Naive B cell (primary cell): ENCODE measurements at regions not wholly inside any gene's neighbourhood (a gene's known extent, or its start where the extent isn't known, plus 50 kb on each side); places are given as distances from the start of the nearest gene placed in this dataset.

Experiments
- ATAC-seq, 2 donors: fragments of 150-1000 bp; cut with Tn5 transposase; 2 replicates each; pipeline ENCODE4 v1.10.0; 2021; ENCODE audit warnings: low read depth in 2 of 2, mild to moderate bottlenecking in 2 of 2, moderate library complexity in 2 of 2
- DNase-seq: peaks from one replicate; pipeline ENCODE4 v3.0.0; 2022
- H3K27ac Mint-ChIP-seq, 6 donors: one replicate each; pipeline ENCODE4 v1.8.0; 2020 to 2022; ENCODE audit warnings: mild to moderate bottlenecking in 6 of 6, mixed read lengths in 6 of 6, moderate library complexity in 5 of 6, inconsistent platforms in 2 of 6
- H3K27me3 Mint-ChIP-seq, 3 donors: one replicate each; pipeline ENCODE4 v1.8.0; 2021 to 2022; ENCODE audit warnings: mixed read lengths in 3 of 3, mild to moderate bottlenecking in 1 of 3
- H3K36me3 Mint-ChIP-seq, 2 donors: one replicate each; pipeline ENCODE4 v1.8.0; 2020 to 2022; ENCODE audit warnings: mixed read lengths in 2 of 2, inconsistent platforms in 1 of 2, mild to moderate bottlenecking in 1 of 2
- H3K4me1 Mint-ChIP-seq, 3 donors: one replicate each; pipeline ENCODE4 v1.8.0; 2020 to 2022; ENCODE audit warnings: mixed read lengths in 3 of 3, inconsistent platforms in 1 of 3, mild to moderate bottlenecking in 1 of 3, moderate library complexity in 1 of 3
- H3K4me3 Mint-ChIP-seq, 8 donors: one replicate each; pipeline ENCODE4 v1.8.0; 2020 to 2022; ENCODE audit warnings: mild to moderate bottlenecking in 8 of 8, mixed read lengths in 8 of 8, moderate library complexity in 8 of 8, inconsistent platforms in 2 of 8
- H3K9me3 Mint-ChIP-seq, 7 donors: one replicate each; pipeline ENCODE4 v1.8.0; 2020 to 2022; ENCODE audit warnings: mixed read lengths in 7 of 7, mild to moderate bottlenecking in 5 of 7, inconsistent platforms in 2 of 7, moderate library complexity in 1 of 7

DNA sequence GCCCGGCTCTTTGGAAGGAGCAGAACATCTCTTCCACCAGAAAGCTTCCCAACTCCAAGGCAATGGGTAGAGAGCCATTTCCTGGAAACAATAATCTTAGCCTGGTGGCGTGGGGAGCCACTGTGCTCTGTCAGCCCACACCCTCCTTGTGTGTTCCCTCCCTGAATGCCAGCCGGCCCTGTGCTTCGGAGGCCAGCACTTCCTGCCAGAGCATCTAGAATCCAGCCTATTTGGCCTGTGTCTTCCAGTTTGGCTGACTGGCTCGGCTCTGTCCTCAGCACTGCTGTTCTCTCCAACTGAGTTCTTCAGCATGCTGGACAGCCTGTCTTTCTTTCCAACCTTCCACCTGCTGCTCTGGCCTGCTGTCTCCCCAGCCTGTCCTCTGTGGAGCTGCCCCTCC, 349.3 kb downstream of the MFSD1 start:
- no peak for DNase-seq
- Mint-ChIP-seq H3K4me3 (no peak overlapping the region), H3K9me3 (peaks cover 0 to 5% (median 0%) of the 10 kb centered on the region in 7 donors), H3K27me3 (no peaks in the 10 kb centered on the region), H3K4me1 (no peaks in the 10 kb centered on the region), H3K27ac (no peak overlapping the region), H3K36me3 (no peaks in the 10 kb centered on the region)
- ATAC-seq, result no peak

GRCh38 chr3:159157275-159157674, 355.4 kb downstream of the MFSD1 start:
- DNase-seq (no peak), ATAC-seq (no peak)
- Mint-ChIP-seq H3K9me3 (peaks cover 0 to 11% (median 0%) of the 10 kb centered on the region in 7 donors), H3K4me3 (no peak overlapping the region), H3K4me1 (no peaks in the 10 kb centered on the region), H3K27me3 (no peaks in the 10 kb centered on the region), H3K27ac (no peak overlapping the region), H3K36me3 (no peaks in the 10 kb centered on the region)

- H3K27ac Mint-ChIP-seq, result no peak overlapping the region
- DNase-seq (no peak), ATAC-seq (no peak)
- H3K4me3 Mint-ChIP-seq, result no peak overlapping the region
- no peaks in the 10 kb centered on the region for H3K36me3 Mint-ChIP-seq
- H3K4me1 Mint-ChIP-seq, result no peaks in the 10 kb centered on the region
- peaks cover 0 to 11% (median 0%) of the 10 kb centered on the region in 7 donors for H3K9me3 Mint-ChIP-seq
- H3K27me3 Mint-ChIP-seq, result no peaks in the 10 kb centered on the region
Observed at GRCh38 chr3:159158213-159158612, 356.4 kb downstream of the MFSD1 start.

GRCh38 chr3:159158801-159159200, 356.9 kb downstream of the MFSD1 start:
- DNase-seq, result no peak
- Mint-ChIP-seq H3K27me3 (no peaks in the 10 kb centered on the region), H3K27ac (no peak overlapping the region), H3K36me3 (no peaks in the 10 kb centered on the region), H3K4me3 (no peak overlapping the region), H3K4me1 (no peaks in the 10 kb centered on the region), H3K9me3 (peaks cover 0 to 11% (median 0%) of the 10 kb centered on the region in 7 donors)
- ATAC-seq, result no peak

DNA sequence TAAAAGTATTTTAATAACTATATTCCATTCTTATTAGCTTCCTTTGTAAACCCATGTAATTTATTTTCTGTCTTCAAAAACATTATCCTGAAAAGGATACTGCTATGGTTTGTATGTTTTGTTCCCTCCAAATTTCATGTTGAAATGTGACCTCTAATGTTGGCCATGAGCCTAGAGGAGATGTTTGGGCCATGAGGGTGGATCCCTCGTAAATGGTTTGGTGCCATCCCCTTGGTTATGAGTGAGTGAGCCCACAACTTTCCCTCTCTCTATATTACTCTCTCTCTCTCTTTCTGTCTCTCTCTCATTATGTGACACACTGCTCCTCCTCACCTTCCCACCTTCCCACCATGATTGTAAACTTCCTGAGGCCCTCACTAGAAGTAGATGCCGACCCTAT, 357.7 kb downstream of the MFSD1 start:
- Mint-ChIP-seq H3K27me3 (no peaks in the 10 kb centered on the region), H3K27ac (no peak overlapping the region), H3K36me3 (no peaks in the 10 kb centered on the region), H3K4me1 (no peaks in the 10 kb centered on the region), H3K9me3 (peaks cover 0 to 11% (median 0%) of the 10 kb centered on the region in 7 donors), H3K4me3 (no peak overlapping the region)
- DNase-seq (no peak), ATAC-seq (no peak)

DNA sequence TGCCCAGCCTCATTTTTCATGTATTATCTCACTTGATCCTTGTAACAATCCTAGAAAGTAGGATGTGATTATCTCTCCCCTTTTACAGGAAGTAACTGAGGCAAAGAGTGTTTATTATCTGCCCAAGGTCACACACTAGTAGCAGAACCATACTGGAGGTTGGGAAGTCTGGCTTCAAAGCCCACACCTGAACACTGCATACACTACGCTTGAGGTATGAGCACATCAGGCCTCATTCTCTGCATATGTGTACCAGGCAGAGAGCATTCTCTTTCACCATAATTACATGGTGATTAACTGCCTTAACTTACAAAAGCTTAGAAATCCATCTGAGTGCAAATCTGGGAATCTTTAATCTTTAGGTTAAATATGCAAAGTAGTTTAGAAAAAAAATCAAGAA, 361.8 kb downstream of the MFSD1 start:
- H3K27ac Mint-ChIP-seq, result no peak overlapping the region
- no peak overlapping the region for H3K4me3 Mint-ChIP-seq
- DNase-seq (no peak), ATAC-seq (no peak)
- no peaks in the 10 kb centered on the region for H3K27me3 Mint-ChIP-seq
- no peaks in the 10 kb centered on the region for H3K4me1 Mint-ChIP-seq
- H3K9me3 Mint-ChIP-seq, result peaks cover 0 to 8% (median 0%) of the 10 kb centered on the region in 7 donors
- no peaks in the 10 kb centered on the region for H3K36me3 Mint-ChIP-seq

GRCh38 chr3:159165961-159166360, 364.1 kb downstream of the MFSD1 start:
- ATAC-seq (no peak), DNase-seq (no peak)
- Mint-ChIP-seq H3K27me3 (no peaks in the 10 kb centered on the region), H3K4me1 (no peaks in the 10 kb centered on the region), H3K4me3 (no peak overlapping the region), H3K27ac (no peak overlapping the region), H3K36me3 (no peaks in the 10 kb centered on the region), H3K9me3 (peaks cover 0 to 4% (median 0%) of the 10 kb centered on the region in 7 donors)

DNA sequence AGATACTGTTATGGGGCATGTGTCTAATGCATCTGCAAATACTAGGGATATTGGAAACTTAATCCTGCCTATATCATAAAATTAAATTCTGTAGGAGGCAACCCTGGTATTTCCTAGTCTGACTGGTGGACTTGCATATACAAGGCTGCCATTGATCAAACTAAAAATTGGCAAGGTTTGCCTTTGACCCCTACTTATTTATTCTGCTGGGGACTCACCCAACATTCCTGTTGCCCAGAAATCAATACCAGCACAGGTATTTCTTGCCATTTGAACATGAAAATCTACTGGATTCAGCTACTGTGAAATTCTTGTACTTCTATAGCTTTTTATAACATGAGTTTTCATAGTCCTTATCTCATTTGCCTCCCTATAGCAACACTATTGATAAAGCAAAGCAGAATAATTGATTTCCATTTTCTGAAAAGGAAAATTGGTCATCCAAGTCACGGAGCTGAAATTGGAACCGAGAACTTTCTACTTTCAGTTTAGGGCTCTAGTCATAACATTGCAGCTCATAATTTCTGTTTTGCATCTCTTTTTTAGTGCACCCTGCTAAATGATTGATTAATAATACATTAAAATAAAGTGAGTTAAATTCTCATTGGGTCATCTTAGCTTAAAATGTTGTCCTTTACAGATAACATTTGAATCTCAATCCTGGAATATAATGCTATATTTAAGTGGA, 365.2 kb downstream of the MFSD1 start:
- no peak for ATAC-seq
- no peaks in the 10 kb centered on the region for H3K4me1 Mint-ChIP-seq
- H3K9me3 Mint-ChIP-seq, result peaks cover 0 to 2% (median 0%) of the 10 kb centered on the region in 7 donors
- H3K4me3 Mint-ChIP-seq, result no peak overlapping the region
- no peak for DNase-seq
- no peaks in the 10 kb centered on the region for H3K36me3 Mint-ChIP-seq
- no peak overlapping the region for H3K27ac Mint-ChIP-seq
- H3K27me3 Mint-ChIP-seq, result no peaks in the 10 kb centered on the region

DNA sequence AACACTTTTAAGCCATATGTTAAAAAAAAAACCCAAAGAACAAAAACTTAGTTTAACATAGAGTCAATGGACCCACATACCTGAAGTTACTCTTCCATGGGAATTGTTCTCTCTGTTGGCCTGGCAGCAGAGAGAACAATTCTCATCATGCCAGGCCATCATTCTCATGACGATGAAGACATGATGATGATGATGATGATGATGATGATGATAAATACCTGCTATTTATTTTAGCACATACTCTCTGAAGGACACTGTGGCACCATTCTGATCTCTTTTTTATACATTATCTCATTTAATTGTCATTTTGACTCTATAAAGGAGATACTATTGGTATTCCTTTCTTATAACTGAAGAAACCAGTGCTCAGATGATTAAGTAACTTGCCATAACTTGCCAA, 366.9 kb downstream of the MFSD1 start:
- Mint-ChIP-seq H3K9me3 (peaks cover 0 to 2% (median 0%) of the 10 kb centered on the region in 7 donors), H3K36me3 (no peaks in the 10 kb centered on the region), H3K27ac (no peak overlapping the region), H3K27me3 (no peaks in the 10 kb centered on the region), H3K4me3 (no peak overlapping the region), H3K4me1 (no peaks in the 10 kb centered on the region)
- no peak for ATAC-seq
- no peak for DNase-seq

- ATAC-seq, result no peak
- Mint-ChIP-seq H3K27ac (no peak overlapping the region), H3K27me3 (no peaks in the 10 kb centered on the region), H3K4me3 (no peak overlapping the region), H3K36me3 (no peaks in the 10 kb centered on the region), H3K4me1 (no peaks in the 10 kb centered on the region), H3K9me3 (peaks cover 0 to 2% (median 0%) of the 10 kb centered on the region in 7 donors)
- DNase-seq, result no peak
Observed at GRCh38 chr3:159169828-159170227, 368.0 kb downstream of the MFSD1 start.

DNA sequence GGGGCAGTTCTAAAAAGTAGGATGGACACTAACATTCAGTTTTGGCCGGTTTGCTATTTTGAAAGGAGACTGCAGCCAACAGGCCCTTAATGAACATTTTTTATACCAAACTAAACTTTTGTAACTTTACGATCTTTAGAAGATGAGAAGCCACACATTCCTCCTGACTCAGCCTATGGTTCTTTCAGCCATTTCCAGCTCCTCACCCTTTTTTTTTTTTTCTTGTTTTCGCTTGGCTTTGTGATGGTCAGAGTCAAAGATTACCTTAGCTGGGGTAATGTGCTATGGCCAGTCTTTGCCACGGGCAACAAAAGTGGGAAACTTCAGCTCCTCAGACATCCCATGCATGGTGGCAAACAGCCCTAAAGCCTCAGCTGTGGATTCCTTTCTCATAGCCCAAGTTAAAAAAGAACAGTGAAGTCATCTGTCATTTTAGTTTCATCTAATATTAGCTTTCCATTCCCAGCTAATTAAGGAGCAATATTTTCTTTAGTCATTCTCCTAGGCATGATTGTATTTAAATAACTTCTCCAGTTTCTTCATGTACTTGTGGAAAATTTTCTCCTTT, 368.7 kb downstream of the MFSD1 start:
- H3K27me3 Mint-ChIP-seq, result no peaks in the 10 kb centered on the region
- DNase-seq, result no peak
- H3K4me3 Mint-ChIP-seq, result no peak overlapping the region

GRCh38 chr3:159171333-159171732, 369.5 kb downstream of the MFSD1 start:
- Mint-ChIP-seq H3K4me1 (no peaks in the 10 kb centered on the region), H3K36me3 (no peaks in the 10 kb centered on the region), H3K27me3 (no peaks in the 10 kb centered on the region), H3K4me3 (no peak overlapping the region), H3K9me3 (peaks cover 0 to 2% (median 0%) of the 10 kb centered on the region in 7 donors), H3K27ac (no peak overlapping the region)
- no peak for ATAC-seq
- no peak for DNase-seq

More for the DNA sequence above, 368.7 kb downstream of the MFSD1 start:
- peaks cover 0 to 2% (median 0%) of the 10 kb centered on the region in 7 donors for H3K9me3 Mint-ChIP-seq
- ATAC-seq, result no peak
- H3K4me1 Mint-ChIP-seq, result no peaks in the 10 kb centered on the region
- H3K36me3 Mint-ChIP-seq, result no peaks in the 10 kb centered on the region
- peak overlapping the region in 1 of 6 donors; percentile 7 for H3K27ac Mint-ChIP-seq

- no peak for ATAC-seq
- no peaks in the 10 kb centered on the region for H3K36me3 Mint-ChIP-seq
- no peaks in the 10 kb centered on the region for H3K27me3 Mint-ChIP-seq
Observed at GRCh38 chr3:159172473-159172872, 370.6 kb downstream of the MFSD1 start.

More at GRCh38 chr3:159172473-159172872, 370.6 kb downstream of the MFSD1 start:
- Mint-ChIP-seq H3K27ac (no peak overlapping the region), H3K4me1 (no peaks in the 10 kb centered on the region), H3K9me3 (peaks cover 0 to 2% (median 0%) of the 10 kb centered on the region in 7 donors), H3K4me3 (no peak overlapping the region)
- no peak for DNase-seq
